Sigmoid colon (tissue), 4 donors: ENCODE measurements at regions not wholly inside any gene's neighbourhood (a gene's known extent, or its start where the extent isn't known, plus 50 kb on each side); places are given as distances from the start of the nearest gene placed in this dataset.

Experiments used
- CTCF ChIP-seq, 4 experiments: fragments of 450-650 bp in 3 of 4; fragments of 200-600 bp in 1 of 4; IDR thresholded peaks; one replicate each; pipeline ENCODE4 v1.5.1; 2016 to 2019; ENCODE audit warnings: antibody characterized with exemption in 4 of 4, mild to moderate bottlenecking in 3 of 4, moderate library complexity in 2 of 4
- EP300 ChIP-seq, 4 donors: sonication (generic); formaldehyde crosslinking; IDR thresholded peaks; one replicate each; pipeline ENCODE4 v1.6.1; 2017; ENCODE audit warnings: antibody characterized with exemption in 4 of 4
- POLR2A ChIP-seq, 2 donors: fragments of 450-650 bp; IDR thresholded peaks; one replicate each; pipeline ENCODE4 v1.6.1; 2016; ENCODE audit warnings: antibody characterized with exemption in 2 of 2, mild to moderate bottlenecking in 2 of 2, moderate library complexity in 2 of 2
- POLR2AphosphoS5 ChIP-seq, 4 donors: sonication (generic); formaldehyde crosslinking; IDR thresholded peaks; one replicate each; pipeline ENCODE4 v1.6.1; 2017; ENCODE audit warnings: antibody characterized with exemption in 4 of 4

- TF ChIP-seq CTCF (IDR thresholded peaks at IDR 0.05) (no peak), POLR2A (IDR thresholded peaks at IDR 0.05) (no peak), EP300 (IDR thresholded peaks at IDR 0.05) (no peak), POLR2AphosphoS5 (IDR thresholded peaks at IDR 0.05) (no peak)
Observed at GRCh38 chr15:31852933-31853799, 177.1 kb upstream of the CHRNA7 start.
